Activated CD4-positive, CD25-positive, alpha-beta regulatory T cell treated with anti-CD3 and anti-CD28 coated beads, Interleukin-2, amount 50 U/mL, for 16 hours (primary cell): ENCODE measurements at regions not wholly inside any gene's neighbourhood (a gene's known extent, or its start where the extent isn't known, plus 50 kb on each side); places are given as distances from the start of the nearest gene placed in this dataset.

ENCODE experiments used
- DNase-seq: peaks from one replicate; pipeline ENCODE4 v3.0.0-alpha.2; 2020; ENCODE audit warnings: low read depth, low spot score

- no peak for DNase-seq
Observed at GRCh38 chr11:32265911-32266310, 169.4 kb downstream of the WT1 start.

GRCh38 chr11:32266601-32267000 lies 168.7 kb downstream of the WT1 start:
- no peak for DNase-seq

GRCh38 chr11:32267679-32268187 lies 167.6 kb downstream of the WT1 start:
- DNase-seq, result no peak

GRCh38 chr11:32273931-32274330 lies 161.4 kb downstream of the WT1 start:
- no peak for DNase-seq

- no peak for DNase-seq
Observed at GRCh38 chr11:32279672-32280071, 155.7 kb downstream of the WT1 start.

- DNase-seq, result no peak
Observed at GRCh38 chr11:32280339-32280738, 155.0 kb downstream of the WT1 start.

- no peak for DNase-seq
Observed at GRCh38 chr11:32288276-32288675, 147.1 kb downstream of the WT1 start.

GRCh38 chr11:32289701-32290100 lies 145.6 kb downstream of the WT1 start:
- DNase-seq, result no peak

GRCh38 chr11:32290783-32291182 lies 144.6 kb downstream of the WT1 start:
- DNase-seq, result no peak

GRCh38 chr11:32297611-32298011 lies 137.7 kb downstream of the WT1 start:
- DNase-seq, result no peak

GRCh38 chr11:32302826-32303225 lies 132.5 kb downstream of the WT1 start:
- DNase-seq, result no peak

GRCh38 chr11:32304521-32304920 lies 130.8 kb downstream of the WT1 start:
- DNase-seq, result no peak

GRCh38 chr11:32305460-32305859 lies 129.9 kb downstream of the WT1 start:
- no peak for DNase-seq

- no peak for DNase-seq
Observed at GRCh38 chr11:32307471-32307870, 127.9 kb downstream of the WT1 start.

GRCh38 chr11:32307913-32308312 lies 127.4 kb downstream of the WT1 start:
- DNase-seq, result no peak

GRCh38 chr11:32309530-32310213 lies 125.7 kb downstream of the WT1 start:
- DNase-seq, result no peak

- no peak for DNase-seq
Observed at GRCh38 chr11:32310214-32310601, 125.1 kb downstream of the WT1 start.

GRCh38 chr11:32311346-32312065 lies 123.8 kb downstream of the WT1 start:
- no peak for DNase-seq

- no peak for DNase-seq
Observed at GRCh38 chr11:32312206-32312817, 123.0 kb downstream of the WT1 start.

GRCh38 chr11:32312865-32313403 lies 122.4 kb downstream of the WT1 start:
- no peak for DNase-seq

GRCh38 chr11:32313477-32313876 lies 121.9 kb downstream of the WT1 start:
- DNase-seq, result no peak

GRCh38 chr11:32315121-32315520 lies 120.2 kb downstream of the WT1 start:
- no peak for DNase-seq
